ENCODE measurements at regions not wholly inside any gene's neighbourhood (a gene's known extent, or its start where the extent isn't known, plus 50 kb on each side); places are given as distances from the start of the nearest gene placed in this dataset.

DNA sequence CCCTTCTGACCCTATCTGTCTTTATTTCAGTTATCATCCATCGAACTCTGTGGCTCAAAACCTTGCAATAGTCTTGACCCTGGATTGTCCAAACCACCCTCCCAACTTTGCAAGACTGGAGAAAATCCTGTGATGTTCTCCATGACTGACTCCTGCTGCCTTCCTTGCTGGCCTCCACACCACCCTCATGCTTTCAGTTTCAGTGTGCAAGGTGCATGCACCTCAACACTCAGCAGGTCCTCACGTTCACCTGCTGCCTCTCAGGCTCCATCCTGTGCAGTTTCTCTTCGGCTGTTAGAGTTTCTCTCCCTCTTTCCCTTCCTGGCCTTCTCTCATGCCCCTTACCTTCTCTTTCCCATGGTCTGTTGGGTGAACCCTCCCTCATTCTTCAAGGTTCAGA lies 59.4 kb upstream of the ASIC2 start:
- DNase-seq (ENCODE audit: low spot score), result no peak

DNA sequence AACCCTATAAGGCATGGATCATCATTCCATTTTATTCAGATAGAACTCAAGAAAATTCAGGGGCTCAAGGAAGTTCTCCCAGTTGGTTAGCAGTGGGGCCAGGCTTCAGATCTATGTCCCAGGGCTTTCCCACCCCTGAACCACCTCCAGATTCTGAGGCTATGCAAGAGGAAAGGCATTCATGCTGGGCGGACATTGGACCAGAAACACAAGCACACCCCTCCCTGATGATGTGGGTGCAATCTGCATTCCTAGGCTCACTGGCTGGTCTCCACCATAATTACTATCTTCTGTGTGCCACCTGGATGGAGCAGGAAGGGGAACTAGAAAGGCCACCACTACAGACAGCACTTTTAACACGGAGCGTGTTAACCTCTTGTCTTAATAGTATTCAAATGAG lies 63.2 kb upstream of the ASIC2 start:
- no peak for DNase-seq (ENCODE audit: low spot score)

DNA sequence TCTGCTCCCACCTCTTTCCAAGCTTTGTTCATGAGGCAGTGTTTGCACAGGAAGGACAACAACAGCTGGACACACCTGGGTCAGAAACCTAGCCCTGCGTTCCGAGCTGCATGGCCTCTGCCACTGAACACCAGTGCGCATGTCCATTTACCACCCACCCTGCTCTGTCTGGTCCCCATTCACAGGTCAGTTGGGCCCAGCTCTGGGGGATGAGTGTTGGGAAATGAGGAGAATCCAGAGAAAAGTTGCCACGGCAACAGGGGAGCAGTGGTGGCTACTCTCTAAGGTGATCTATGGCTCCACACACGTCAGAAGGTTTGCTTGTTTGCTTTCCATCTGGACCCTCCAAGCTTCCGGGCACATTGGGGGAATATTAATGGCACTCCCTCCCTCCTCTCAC lies 70.4 kb upstream of the ASIC2 start:
- no peak for DNase-seq (ENCODE audit: low spot score)

GRCh38 chr17:33366960-33367359 lies 73.9 kb upstream of the ASIC2 start:
- no peak for DNase-seq (ENCODE audit: low spot score)

DNA sequence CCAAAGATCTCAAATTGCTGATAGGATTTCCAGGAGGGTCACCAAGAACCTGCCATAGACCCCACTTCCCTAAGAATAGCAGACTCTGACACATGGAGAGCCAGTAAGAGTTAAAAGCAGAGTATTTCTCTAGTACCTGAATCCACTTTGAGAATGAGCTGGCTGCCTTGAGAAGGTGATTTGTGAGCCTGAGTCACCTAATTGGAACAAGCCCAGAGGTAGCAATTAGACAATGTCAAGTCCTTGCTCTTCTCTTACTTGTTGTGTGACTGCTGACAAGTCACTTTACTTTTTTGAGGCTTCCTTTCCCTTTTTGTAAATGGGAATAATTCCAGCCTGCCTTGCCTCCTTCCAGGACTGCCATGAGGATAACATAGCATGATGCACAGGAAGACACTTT lies 76.1 kb upstream of the ASIC2 start:
- no peak for DNase-seq (ENCODE audit: low spot score)

DNA sequence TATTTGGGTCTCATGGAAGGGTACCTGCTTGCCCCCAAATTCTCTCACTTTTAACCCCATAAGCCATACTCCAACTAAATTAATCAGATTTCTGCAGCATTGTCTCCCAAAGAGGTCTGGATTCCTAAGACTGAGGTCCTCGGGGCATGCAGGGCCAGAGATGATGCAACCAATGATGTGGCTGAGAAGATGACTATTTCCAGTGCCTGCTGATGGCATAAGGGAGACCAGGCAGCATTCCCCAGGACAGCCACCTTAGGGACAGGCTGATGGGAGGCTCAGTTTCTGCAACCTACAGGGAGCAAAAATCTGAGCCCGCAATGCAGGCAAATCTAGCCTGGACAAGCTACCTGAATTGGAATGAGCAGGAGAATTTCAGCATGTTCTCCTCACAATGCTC lies 76.8 kb upstream of the ASIC2 start:
- no peak for DNase-seq (ENCODE audit: low spot score)

DNA sequence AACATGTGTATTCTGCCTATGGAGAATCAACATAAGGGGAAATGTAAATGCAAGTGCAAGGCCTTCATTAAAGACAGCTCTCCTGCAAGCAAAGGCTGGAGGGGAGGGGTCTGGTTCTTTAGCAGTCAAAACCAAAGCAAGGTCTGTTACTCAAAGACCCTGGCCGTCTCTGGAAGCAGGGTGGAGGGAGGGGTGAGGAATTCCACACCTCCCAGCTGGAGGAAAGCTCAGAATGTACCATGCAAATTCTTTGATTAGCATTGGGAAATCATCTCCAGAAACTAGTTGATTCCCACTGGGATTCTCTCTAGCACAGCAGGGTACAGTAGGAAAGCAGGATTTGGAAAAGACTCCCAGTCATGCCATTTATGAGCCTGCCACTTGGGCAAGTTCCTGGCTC lies 77.3 kb upstream of the ASIC2 start:
- no peak for DNase-seq (ENCODE audit: low spot score)

DNA sequence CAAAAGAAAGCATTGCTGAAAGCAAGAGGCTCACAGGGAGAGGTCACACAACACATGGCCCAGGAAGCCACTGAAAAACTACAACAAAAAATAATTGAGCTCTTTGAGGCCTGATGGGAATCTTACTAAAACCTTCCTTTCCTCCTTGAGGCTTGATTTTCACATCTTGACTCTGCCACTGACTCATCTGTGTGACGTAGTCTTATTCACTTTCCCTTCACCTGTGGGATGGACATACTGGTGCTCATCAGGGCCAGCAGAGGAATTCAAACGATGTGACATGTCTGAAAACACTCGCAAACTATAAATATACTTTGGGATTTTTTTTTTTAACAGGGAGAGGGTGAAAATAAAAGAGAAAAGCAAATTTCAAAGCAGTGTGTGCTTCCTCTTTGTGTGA lies 78.3 kb upstream of the ASIC2 start:
- no peak for DNase-seq (ENCODE audit: low spot score)

GRCh38 chr17:33373273-33373672 lies 80.2 kb upstream of the ASIC2 start:
- DNase-seq (ENCODE audit: low spot score), result no peak

- DNase-seq (ENCODE audit: low spot score), result no peak
Measured at GRCh38 chr17:33375103-33375502, 82.0 kb upstream of the ASIC2 start.

DNA sequence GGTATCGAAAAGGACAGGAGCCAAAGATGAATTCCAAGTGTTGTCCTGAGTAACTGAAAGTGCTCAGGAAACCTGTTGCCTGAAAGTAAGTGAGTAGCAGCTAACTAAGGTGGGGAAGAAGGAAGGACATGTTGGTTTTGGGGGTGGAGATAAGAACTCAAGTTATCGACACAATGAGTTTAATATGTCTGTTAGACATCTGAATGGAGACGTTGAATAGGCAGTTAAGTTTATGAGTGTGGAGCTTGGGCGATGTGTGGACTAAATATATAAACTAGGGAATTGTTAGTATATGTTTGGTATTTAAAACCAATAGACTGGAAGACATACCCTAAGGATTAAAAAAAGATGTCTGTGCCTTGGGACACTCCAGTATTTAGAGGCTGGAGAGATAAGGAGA lies 82.7 kb upstream of the ASIC2 start:
- DNase-seq (ENCODE audit: low spot score), result no peak

DNA sequence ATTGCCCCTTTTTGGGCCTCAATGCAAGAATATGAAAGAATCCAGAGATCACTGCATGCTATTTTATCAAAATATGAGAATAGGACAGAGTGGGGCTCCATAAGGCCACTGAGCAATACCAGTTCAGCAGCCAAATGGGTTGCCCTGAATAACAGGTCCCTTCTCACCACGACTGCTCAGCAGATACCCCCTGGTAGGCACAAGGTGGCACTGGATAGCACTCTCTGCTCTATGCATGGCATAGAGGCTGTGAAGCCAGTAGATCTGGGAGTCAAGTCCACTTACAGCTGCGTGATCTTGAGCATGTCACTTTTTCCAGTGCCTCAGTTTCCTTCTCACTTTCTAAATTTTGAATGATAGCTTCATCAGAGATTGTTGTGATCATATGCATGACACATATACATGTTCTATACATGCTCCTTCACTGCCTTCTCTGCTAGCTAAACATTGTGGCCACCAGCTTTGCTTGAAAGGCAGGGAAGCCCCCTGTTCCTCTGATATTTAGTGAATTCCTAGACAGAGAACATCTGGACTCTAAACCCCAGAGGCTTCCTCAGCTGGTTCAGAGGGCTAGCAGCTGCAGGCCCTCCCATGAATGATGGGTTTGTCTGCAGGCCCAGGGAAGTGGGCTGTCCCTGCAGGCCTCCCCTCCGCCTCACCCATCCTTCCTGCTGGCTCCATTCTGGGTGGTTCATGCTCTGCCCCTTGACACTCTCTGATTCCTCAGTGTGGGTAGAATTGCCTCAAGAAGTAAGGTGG lies 84.9 kb upstream of the ASIC2 start:
- no peak for DNase-seq (ENCODE audit: low spot score)

DNA sequence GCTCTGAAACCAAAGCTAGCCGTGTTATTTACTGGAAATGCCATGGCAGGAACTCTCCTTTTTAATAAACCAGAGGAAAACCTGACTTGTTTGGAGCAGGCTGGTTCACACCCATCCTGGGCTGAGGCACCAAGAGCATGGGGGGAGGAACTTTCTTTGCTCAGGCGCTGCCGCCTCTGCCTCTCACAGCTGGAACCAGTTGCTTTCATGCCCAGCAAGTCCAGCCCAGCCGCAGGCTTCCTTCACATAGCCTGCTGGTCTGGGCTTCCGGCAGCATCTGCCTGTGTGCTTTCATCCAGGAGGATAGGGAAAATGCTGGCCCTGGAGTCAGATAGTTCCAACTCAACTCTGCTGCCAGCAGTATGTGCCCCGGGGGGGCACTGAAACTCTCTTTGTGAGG lies 88.1 kb upstream of the ASIC2 start:
- no peak for DNase-seq (ENCODE audit: low spot score)

DNA sequence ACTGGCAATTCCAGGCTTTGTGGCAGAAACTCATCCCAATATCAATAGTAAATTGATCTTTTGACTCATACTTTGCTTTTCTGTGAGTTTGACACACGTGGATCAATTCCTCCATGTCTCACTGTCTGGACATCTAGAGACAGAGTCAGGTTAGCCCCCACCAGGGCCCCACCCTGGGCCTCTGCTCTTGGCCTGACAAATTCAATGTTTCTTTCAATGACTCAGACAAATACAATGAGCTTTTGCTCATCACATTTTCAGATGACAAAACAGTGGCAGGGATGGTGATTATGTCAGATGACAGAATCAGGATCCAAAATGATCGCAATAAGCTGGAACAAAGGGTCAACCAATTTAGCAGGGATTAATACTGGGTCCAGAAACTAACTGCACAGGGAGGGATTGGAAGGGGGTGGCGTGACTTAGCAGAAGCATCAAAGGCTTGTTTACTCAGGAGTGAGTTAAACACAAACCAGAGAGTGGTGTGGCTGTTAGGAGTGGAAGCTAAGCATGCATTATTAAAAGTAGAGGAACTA lies 90.5 kb upstream of the ASIC2 start:
- no peak for DNase-seq (ENCODE audit: low spot score)

DNA sequence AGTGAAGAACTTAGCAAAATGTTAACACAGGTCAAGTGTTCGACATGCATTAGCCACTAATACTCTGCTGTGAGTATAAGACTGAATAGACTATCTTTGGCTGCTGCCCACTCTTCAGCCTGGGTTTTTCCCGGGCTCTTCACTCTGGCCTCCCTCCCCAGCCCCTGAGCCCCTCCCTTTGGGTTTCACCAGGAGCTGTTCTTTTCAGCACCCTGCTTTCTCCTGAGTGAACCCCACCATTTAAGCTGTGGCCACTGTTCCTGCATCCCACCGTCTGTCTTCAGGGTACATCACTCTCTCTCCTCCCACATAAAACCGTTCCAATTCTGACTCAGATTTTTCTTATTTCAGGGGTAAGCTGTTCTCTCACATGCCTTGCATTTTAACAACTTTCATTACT lies 92.0 kb upstream of the ASIC2 start:
- no peak for DNase-seq (ENCODE audit: low spot score)

DNA sequence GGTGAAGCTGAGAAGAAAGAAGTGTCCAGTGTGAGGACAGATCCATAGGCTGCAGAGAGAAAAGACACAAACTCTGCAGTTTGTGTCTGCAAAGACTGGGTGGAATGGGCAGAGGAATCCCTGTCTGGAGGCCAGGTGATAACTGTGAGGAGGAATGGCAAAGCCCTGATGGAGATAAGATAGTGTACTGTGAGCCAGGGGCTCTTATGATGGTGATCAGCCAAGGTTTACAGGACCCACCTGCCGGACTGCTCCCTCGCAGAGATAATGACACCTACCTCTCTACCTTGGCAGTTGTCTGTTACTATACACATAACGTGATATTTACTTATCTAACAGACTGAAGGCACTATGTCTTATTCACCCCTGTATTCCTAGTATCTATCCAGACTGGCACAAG lies 92.6 kb upstream of the ASIC2 start:
- DNase-seq (ENCODE audit: low spot score), result no peak

DNA sequence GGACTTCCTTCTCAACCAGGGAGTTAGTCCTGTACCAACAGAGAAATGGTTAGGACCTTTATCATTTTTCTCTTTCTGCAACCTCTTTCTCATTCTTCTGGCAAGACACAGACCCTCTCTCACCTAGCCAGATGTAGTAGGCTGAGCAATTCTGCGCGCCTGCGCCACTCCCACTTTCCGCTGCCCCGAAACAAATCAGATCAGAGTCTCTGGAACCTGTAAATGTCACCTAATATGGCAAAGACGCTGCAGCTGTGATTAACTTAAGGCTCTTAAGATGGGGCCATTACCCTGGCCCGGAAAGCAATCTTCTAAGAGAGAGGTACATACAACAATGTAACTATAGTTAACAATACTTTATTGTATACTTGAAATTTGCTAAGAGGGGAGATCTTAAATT lies 94.3 kb upstream of the ASIC2 start:
- DNase-seq (ENCODE audit: low spot score), result no peak

DNA sequence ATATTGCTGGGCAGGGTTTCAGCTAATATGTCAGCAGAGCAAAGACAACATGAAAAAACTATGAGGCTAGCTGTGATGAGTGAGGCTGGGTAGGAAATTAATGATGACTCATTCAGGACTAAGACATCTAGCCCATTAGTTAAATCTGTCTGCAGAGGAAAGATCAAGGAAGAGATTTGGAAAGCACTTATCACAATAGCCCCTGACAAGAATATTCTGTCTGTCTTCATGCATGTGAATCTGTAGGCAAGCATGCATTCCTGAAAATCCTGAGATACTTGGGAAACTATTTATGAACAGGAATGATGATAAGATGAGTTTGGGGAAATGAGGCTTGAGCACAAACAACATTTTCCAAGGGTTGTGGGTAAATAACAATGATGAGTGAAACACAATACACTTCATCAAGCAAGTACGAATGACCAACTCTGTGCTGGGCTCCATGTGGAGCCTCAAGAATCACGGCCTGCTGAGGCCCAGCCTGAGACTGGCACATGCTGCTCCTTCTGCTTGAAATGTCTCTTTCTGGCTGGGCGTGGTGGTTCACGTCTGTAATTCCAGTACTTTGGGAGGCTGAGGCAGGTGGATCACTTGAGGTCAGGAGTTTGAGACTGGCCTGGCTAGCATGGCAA lies 96.5 kb upstream of the ASIC2 start:
- DNase-seq (ENCODE audit: low spot score), result no peak

GRCh38 chr17:33390479-33391176 lies 97.5 kb upstream of the ASIC2 start:
- no peak for DNase-seq (ENCODE audit: low spot score)

- DNase-seq (ENCODE audit: low spot score), result no peak
Measured at GRCh38 chr17:33396818-33397217, 103.7 kb upstream of the ASIC2 start.

DNA sequence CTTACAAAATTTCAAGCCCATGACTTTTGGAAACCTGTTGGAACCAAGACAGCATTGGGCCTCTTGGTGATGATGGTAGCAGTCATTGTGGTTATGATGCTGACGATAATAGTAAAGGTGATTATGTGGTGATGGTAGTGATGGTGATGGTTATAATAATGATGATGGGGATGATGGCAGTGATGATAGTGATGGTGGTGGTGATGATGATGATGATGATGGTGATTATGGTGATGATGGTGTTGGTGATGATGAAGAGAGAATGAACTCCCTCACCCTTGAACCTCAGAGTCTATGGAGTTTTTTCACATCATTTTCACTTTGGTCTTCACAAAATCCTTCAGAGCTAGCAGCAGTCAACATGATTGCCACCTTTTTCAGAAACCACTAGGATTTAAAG lies 105.3 kb upstream of the ASIC2 start:
- DNase-seq (ENCODE audit: low spot score), result no peak

DNA sequence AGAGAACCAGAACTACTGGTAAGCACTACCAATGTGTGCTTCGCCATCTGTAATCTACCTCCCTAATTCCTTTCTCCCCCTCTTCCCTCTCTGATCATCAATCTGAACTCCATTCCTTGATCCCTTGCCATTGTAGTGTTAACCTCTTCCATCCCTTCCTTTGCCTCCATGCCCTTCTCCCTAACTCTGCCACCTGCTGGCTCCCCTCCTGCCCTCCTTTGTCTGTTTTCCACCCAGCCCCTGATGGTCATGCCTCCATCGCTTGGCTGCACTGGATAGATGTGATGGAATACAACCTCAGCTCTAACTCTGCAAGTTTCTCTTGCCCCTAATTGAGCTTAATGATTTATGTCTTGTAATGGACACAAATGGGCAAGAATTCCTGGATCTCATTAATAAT lies 108.2 kb upstream of the ASIC2 start:
- no peak for DNase-seq (ENCODE audit: low spot score)

DNA sequence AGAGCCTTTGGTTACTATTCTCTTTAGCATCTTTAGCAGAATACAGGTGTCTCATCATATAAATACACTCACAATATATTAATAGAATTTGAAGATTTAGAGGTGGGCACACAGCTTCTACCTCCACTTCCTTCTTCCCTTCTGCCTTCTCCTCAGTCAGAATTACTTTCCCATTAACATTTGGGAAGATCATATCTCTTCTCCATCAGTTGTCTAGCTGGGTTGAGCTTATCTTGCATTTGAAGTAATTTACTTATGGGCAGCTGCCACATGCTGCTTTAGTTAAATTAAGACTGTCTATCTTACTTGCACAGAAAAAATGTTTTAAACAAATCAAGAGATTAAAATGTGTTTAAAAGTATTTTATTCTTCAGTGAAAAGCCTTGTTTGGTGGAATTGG lies 110.1 kb upstream of the ASIC2 start:
- DNase-seq (ENCODE audit: low spot score), result no peak

Measured in globus pallidus (tissue), 1 donor.